ENCODE measurements at regions not wholly inside any gene's neighbourhood (a gene's known extent, or its start where the extent isn't known, plus 50 kb on each side); places are given as distances from the start of the nearest gene placed in this dataset.

GRCh38 chr11:131025421-131026125 is 109.3 kb upstream of the SNX19 start (continued):
- TF ChIP-seq EP300 (IDR thresholded peaks at IDR 0.05; ENCODE audit: borderline replicate concordance in 1 of 2, control insufficient read depth in 1 of 2, low read depth in 2 of 2, low read length in 2 of 2) (peak; percentile 45 to 80; a peak in 3 of 4 replicates), ESRRA (IDR thresholded peaks at IDR 0.05; ENCODE audit: low read length) (no peak), NRF1 (conservative IDR thresholded peaks at IDR 0.05; ENCODE audit: low read depth, low read length) (no peak), MLLT1 (IDR thresholded peaks at IDR 0.05) (0 out of 2 replicates have a peak, but pooled peaks have one; percentile 34), ZNF207 (IDR thresholded peaks at IDR 0.05; ENCODE audit: borderline replicate concordance) (no peak), IKZF2 (IDR thresholded peaks at IDR 0.05) (peak; percentile 31 to 50; a peak in 2 of 4 replicates), ZNF24 (IDR thresholded peaks at IDR 0.05) (no peak), RB1 (IDR thresholded peaks at IDR 0.05; ENCODE audit: borderline replicate concordance) (no peak), CEBPB (IDR thresholded peaks at IDR 0.05; ENCODE audit: borderline replicate concordance in 1 of 2, low read depth in 2 of 2, low read length in 2 of 2) (no peak), CHD2 (IDR thresholded peaks at IDR 0.05; ENCODE audit: borderline replicate concordance, low read depth, low read length) (peak; percentile 54; the same call in 1 of the 2 replicates), IKZF1 (conservative IDR thresholded peaks at IDR 0.05) (peak; percentile 56), POLR2AphosphoS5 (IDR thresholded peaks at IDR 0.05; ENCODE audit: low read length) (no peak), ATF2 (IDR thresholded peaks at IDR 0.05; ENCODE audit: low read length) (no peak), STAT1 (conservative IDR thresholded peaks at IDR 0.05) (no peak), ASH2L (IDR thresholded peaks at IDR 0.05; ENCODE audit: borderline replicate concordance, low read depth) (no peak), CBX5 (IDR thresholded peaks at IDR 0.05; ENCODE audit: low read depth) (no peak), JUNB (IDR thresholded peaks at IDR 0.05) (0 out of 2 replicates have a peak, but pooled peaks have one; percentile 8), ZNF217 (IDR thresholded peaks at IDR 0.05) (peak; percentile 89), MAX (IDR thresholded peaks at IDR 0.05; ENCODE audit: low read depth, low read length) (no peak), NFYA (IDR thresholded peaks at IDR 0.05; ENCODE audit: borderline replicate concordance, low read depth, low read length) (no peak), MTA2 (IDR thresholded peaks at IDR 0.05; ENCODE audit: low read depth) (peak; percentile 62; the same call in 1 of the 2 replicates), USF1 (IDR thresholded peaks at IDR 0.05; ENCODE audit: borderline replicate concordance, extremely low read length, insufficient read depth, low read depth, low read length) (no peak)

Measured in GM12878 (cell line).